SJSA1 (cell line): ENCODE measurements at regions not wholly inside any gene's neighbourhood (a gene's known extent, or its start where the extent isn't known, plus 50 kb on each side); places are given as distances from the start of the nearest gene placed in this dataset.

Experiments used
- DNase-seq, 2 experiments: peaks; one replicate each; pipeline ENCODE4 v3.0.0-alpha.2; 2015 to 2020; ENCODE audit warnings: low spot score in 2 of 2, low read depth in 1 of 2
- H3K27ac ChIP-seq: fragments of 250-450 bp; sonication (Bioruptor Pico); 2 replicates; pipeline ENCODE4 v1.5.1; 2020; ENCODE audit warnings: mild to moderate bottlenecking, moderate library complexity
- H3K27me3 ChIP-seq: fragments of 250-450 bp; sonication (Bioruptor Pico); replicated peaks from 2 replicates; pipeline ENCODE4 v1.5.1; 2020; ENCODE audit warnings: mild to moderate bottlenecking, moderate library complexity
- H3K36me3 ChIP-seq: fragments of 250-450 bp; sonication (Bioruptor Pico); 2 replicates; pipeline ENCODE4 v1.5.1; 2020; ENCODE audit warnings: mild to moderate bottlenecking
- H3K4me1 ChIP-seq: fragments of 250-450 bp; sonication (Bioruptor Pico); replicated peaks from 2 replicates; pipeline ENCODE4 v1.6.1; 2021; ENCODE audit warnings: mild to moderate bottlenecking
- H3K4me3 ChIP-seq: fragments of 250-450 bp; sonication (Bioruptor Pico); 2 replicates; pipeline ENCODE4 v1.5.1; 2020; ENCODE audit warnings: mild to moderate bottlenecking
- H3K9me3 ChIP-seq: fragments of 250-450 bp; sonication (Bioruptor Pico); replicated peaks from 2 replicates; pipeline ENCODE4 v1.5.1; 2020; ENCODE audit warnings: mild to moderate bottlenecking

DNA sequence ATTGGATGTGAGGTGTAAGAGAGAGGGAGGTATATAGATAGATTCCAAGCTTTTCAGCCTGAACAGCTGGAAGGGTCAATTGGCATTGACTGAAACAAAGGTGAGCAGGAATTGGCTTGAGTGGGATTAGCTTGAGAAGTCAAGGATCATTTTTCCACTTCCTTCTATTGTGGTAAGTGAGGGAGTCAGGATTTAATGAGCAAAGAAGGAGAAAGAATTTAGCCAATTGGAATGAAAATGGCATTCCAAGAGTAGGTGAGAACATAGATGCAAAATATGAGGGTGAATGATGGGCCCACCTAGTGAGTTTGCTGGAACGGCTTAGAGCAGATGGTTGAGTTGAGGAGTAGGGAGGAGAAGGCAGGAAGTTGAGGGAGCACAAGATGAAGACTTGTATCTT, 56.5 kb upstream of the ETV6 start:
- DNase-seq: no peak
- Histone ChIP-seq H3K4me3 (no peak overlapping the region), H3K4me1 (peaks cover 16% of the 10 kb centered on the region), H3K27ac (no peak overlapping the region), H3K9me3 (no peaks in the 10 kb centered on the region), H3K27me3 (no peaks in the 10 kb centered on the region), H3K36me3 (no peaks in the 10 kb centered on the region)

DNA sequence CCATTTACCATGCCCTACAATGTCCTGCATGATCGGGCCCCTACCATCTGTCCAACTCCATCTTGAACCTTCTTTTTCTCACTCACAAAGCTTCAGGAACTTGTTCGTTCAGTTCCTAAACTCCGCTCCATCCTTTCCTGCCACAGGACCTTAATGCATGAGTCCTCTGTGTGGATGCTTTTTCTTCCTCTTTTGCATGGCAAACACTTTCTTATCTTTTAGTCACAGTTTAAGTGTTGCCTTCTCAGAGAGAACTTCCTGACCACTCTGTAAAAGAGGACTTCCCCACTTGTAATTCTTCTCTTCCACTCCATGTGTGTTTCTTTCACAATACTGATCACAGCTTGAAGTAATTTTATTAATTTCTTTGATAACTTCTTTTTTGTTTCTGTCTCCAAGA, 54.4 kb upstream of the ETV6 start:
- H3K27me3 ChIP-seq: no peaks in the 10 kb centered on the region
- peaks cover 8% of the 10 kb centered on the region for H3K4me1 ChIP-seq
- no peaks in the 10 kb centered on the region for H3K36me3 ChIP-seq
- H3K27ac ChIP-seq: no peak overlapping the region
- H3K9me3 ChIP-seq: no peaks in the 10 kb centered on the region
- H3K4me3 ChIP-seq: no peak overlapping the region
- DNase-seq: no peak

DNA sequence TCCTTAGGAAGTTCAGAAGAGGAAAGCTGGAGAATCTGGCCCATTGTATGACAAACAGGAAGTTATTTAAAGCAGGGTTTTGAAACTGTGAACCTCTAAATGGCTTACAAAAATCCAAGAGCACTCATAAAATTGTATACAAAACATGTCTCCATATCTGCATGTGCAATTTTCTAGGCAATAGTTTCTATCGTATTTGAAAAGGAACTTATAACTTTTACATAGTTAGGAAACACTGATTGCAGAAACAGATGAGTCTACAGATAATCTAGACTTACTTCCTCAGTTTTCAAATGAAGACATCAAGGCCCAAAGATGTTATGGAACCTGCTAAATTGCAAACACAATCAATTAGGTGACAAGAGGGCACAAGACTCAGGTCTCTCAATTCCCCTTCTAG, 53.3 kb upstream of the ETV6 start:
- DNase-seq: no peak

DNA sequence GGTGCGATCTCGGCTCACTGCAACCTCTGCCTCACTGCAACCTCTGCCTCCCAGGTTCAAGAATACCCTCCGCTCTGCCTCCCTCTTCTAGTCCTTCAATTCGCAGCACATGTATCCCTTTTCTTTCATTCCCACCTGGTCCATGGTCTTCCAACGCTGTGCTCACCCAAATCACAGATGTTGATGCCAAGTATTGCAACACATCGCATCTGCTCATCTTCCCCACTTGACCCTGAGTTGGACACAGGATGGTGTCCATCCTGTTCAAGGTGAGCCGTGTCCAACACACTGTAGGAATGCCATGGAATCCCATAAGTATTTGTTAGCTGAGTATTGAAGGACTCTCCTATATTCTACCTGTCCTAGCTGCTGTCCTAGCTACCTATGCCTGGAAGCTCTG, 50.6 kb upstream of the ETV6 start:
- H3K27ac ChIP-seq: no peak overlapping the region
- no peaks in the 10 kb centered on the region for H3K36me3 ChIP-seq
- no peak for DNase-seq
- peaks cover 14% of the 10 kb centered on the region for H3K4me1 ChIP-seq
- no peaks in the 10 kb centered on the region for H3K9me3 ChIP-seq
- H3K27me3 ChIP-seq: no peaks in the 10 kb centered on the region
- H3K4me3 ChIP-seq: no peak overlapping the region

More for the DNA sequence above, 53.3 kb upstream of the ETV6 start:
- H3K9me3 ChIP-seq: no peaks in the 10 kb centered on the region
- no peak overlapping the region for H3K4me3 ChIP-seq
- peaks cover 2% of the 10 kb centered on the region for H3K4me1 ChIP-seq
- no peaks in the 10 kb centered on the region for H3K27me3 ChIP-seq
- no peak overlapping the region for H3K27ac ChIP-seq
- no peaks in the 10 kb centered on the region for H3K36me3 ChIP-seq
